GM12891 (cell line): ENCODE measurements at regions not wholly inside any gene's neighbourhood (a gene's known extent, or its start where the extent isn't known, plus 50 kb on each side); places are given as distances from the start of the nearest gene placed in this dataset.

Experiments used
- POLR2A ChIP-seq: IDR thresholded peaks from 2 replicates; pipeline ENCODE4 v1.6.1; 2011; ENCODE audit warnings: low read depth, low read length, control low read depth
- POLR2AphosphoS5 ChIP-seq: IDR thresholded peaks from 2 replicates; pipeline ENCODE4 v1.6.1; 2011; ENCODE audit warnings: low read depth, low read length, control low read depth
- POU2F2 ChIP-seq: IDR thresholded peaks from 2 replicates; pipeline ENCODE4 v1.6.1; 2011; ENCODE audit warnings: low read depth, mild to moderate bottlenecking, control low read depth, low read length, moderate library complexity
- SPI1 ChIP-seq: IDR thresholded peaks from 2 replicates; pipeline ENCODE4 v1.6.1; 2011; ENCODE audit warnings: low read depth, low read length, control low read depth
- TAF1 ChIP-seq: IDR thresholded peaks from 2 replicates; pipeline ENCODE4 v1.6.1; 2011; ENCODE audit warnings: low read depth, low read length, control low read depth

DNA sequence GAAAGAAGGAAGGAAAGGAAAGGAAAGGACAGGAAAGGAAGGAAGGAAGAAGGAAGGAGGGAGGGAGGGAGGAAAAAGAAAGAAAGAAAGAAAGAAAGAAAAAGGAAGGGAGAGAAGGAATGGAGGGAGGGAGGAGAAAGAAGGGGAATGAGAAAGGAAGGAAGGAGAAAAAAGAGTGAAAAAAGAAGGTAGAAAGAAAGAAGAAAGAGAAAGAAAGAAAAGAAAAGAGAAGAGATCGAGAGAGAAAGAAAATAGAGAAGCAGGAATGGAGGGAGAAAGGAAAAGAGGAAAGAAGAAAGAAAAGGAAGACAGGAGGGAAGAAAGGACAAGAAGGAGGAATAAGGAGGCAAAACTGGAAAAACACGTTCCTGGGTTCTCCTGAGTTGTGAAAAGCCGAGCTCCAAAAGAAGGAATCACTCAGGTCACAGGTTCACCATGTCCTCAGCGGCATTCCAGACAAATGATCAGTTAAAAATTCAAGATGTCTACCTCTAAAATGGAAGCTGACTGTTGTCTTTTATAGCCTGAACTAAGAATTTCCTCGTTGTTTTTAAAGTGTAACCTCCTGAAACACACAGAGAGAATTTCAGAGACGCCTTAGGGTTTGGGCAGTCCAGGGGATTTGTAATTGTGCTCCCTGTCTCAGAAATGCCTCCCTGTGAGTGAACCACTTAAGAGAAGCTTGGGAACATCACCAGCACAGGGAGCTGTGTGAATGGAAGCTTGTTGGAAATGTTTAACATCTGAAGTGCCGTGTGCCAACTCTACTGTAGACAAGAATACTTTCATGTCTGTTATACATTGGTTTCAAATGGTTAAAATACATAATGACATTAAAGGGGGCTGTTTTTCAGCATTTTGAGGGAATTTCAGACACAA, 80.7 kb downstream of the INHBA start:
- TF ChIP-seq POLR2AphosphoS5: no peak
- no peak for TF ChIP-seq POLR2A
- no peak for TF ChIP-seq POU2F2
- no peak for TF ChIP-seq TAF1
- no peak for TF ChIP-seq SPI1
